ENCODE measurements at regions not wholly inside any gene's neighbourhood (a gene's known extent, or its start where the extent isn't known, plus 50 kb on each side); places are given as distances from the start of the nearest gene placed in this dataset.

- TF ChIP-seq, protein P1, sequence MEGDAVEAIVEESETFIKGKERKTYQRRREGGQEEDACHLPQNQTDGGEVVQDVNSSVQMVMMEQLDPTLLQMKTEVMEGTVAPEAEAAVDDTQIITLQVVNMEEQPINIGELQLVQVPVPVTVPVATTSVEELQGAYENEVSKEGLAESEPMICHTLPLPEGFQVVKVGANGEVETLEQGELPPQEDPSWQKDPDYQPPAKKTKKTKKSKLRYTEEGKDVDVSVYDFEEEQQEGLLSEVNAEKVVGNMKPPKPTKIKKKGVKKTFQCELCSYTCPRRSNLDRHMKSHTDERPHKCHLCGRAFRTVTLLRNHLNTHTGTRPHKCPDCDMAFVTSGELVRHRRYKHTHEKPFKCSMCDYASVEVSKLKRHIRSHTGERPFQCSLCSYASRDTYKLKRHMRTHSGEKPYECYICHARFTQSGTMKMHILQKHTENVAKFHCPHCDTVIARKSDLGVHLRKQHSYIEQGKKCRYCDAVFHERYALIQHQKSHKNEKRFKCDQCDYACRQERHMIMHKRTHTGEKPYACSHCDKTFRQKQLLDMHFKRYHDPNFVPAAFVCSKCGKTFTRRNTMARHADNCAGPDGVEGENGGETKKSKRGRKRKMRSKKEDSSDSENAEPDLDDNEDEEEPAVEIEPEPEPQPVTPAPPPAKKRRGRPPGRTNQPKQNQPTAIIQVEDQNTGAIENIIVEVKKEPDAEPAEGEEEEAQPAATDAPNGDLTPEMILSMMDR (IDR thresholded peaks at IDR 0.05): no peak
- no peak for TF ChIP-seq ZFX (IDR thresholded peaks at IDR 0.05; ENCODE audit: borderline replicate concordance)
- H3K27ac ChIP-seq: no peak overlapping the region
Measured at GRCh38 chrX:3777416-3777815, 64.0 kb upstream of the PRKX start.

DNA sequence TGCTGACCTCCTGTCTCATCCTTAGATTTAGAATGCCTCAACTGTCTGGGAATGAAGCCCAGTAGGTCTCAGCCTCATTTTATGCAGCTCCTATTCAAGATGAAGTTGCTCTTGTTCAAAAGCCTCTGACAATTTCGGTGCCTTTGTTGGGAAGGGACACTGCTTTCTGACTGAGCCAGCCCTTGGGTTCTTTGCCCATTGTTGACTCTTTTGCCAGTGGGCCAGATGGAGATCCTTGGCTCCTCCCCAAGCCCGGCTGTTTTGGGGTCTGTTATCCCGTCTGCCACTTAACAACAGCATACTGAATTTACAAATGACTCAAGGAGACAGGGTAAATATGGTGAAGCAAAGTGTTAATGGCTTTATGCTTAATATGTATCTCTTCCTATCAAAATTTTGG, 58.3 kb upstream of the PRKX start:
- H3K27ac ChIP-seq: no peak overlapping the region
- no peak for TF ChIP-seq ZFX (IDR thresholded peaks at IDR 0.05; ENCODE audit: borderline replicate concordance)
- TF ChIP-seq, protein P1 (IDR thresholded peaks at IDR 0.05): no peak

- no peak for TF ChIP-seq ZFX (IDR thresholded peaks at IDR 0.05; ENCODE audit: borderline replicate concordance)
- TF ChIP-seq, protein P1 (IDR thresholded peaks at IDR 0.05): no peak
- no peak overlapping the region for H3K27ac ChIP-seq
Measured at GRCh38 chrX:3768881-3769280, 55.4 kb upstream of the PRKX start.
